GM21360 (cell line): ENCODE measurements at regions not wholly inside any gene's neighbourhood (a gene's known extent, or its start where the extent isn't known, plus 50 kb on each side); places are given as distances from the start of the nearest gene placed in this dataset.

Source experiments
- ATAC-seq: cut with Tn5 transposase; IDR thresholded peaks from one replicate; pipeline ENCODE4 v1.9.1; 2021; ENCODE audit warnings: mild to moderate bottlenecking, moderate library complexity; ENCODE audit not compliant: unreplicated experiment

GRCh38 chr2:120966510-120967254, 231.0 kb downstream of the GLI2 start:
- ATAC-seq, result no peak

GRCh38 chr2:120968307-120969015, 232.8 kb downstream of the GLI2 start:
- no peak for ATAC-seq

- no peak for ATAC-seq
Observed at GRCh38 chr2:120969613-120970355, 234.1 kb downstream of the GLI2 start.

GRCh38 chr2:120971866-120972265, 236.2 kb downstream of the GLI2 start:
- ATAC-seq, result no peak

GRCh38 chr2:120972286-120972685, 236.6 kb downstream of the GLI2 start:
- no peak for ATAC-seq

- no peak for ATAC-seq
Observed at GRCh38 chr2:120973196-120973595, 237.5 kb downstream of the GLI2 start.

- no peak for ATAC-seq
Observed at GRCh38 chr2:120974950-120975349, 239.3 kb downstream of the GLI2 start.

GRCh38 chr2:120976501-120977307, 241.0 kb downstream of the GLI2 start:
- no peak for ATAC-seq

GRCh38 chr2:120977582-120978358, 242.1 kb downstream of the GLI2 start:
- ATAC-seq, result no peak

- ATAC-seq, result no peak
Observed at GRCh38 chr2:120978359-120979050, 242.8 kb downstream of the GLI2 start.

GRCh38 chr2:120979398-120979797, 243.7 kb downstream of the GLI2 start:
- ATAC-seq, result no peak

- no peak for ATAC-seq
Observed at GRCh38 chr2:120979921-120980320, 244.3 kb downstream of the GLI2 start.

- ATAC-seq, result no peak
Observed at GRCh38 chr2:120981443-120981842, 245.8 kb downstream of the GLI2 start.

- ATAC-seq, result no peak
Observed at GRCh38 chr2:120982598-120982997, 246.9 kb downstream of the GLI2 start.

- no peak for ATAC-seq
Observed at GRCh38 chr2:120983344-120983743, 247.7 kb downstream of the GLI2 start.

GRCh38 chr2:120984046-120984445, 248.4 kb downstream of the GLI2 start:
- no peak for ATAC-seq

- ATAC-seq, result no peak
Observed at GRCh38 chr2:120984452-120985173, 248.9 kb downstream of the GLI2 start.

- no peak for ATAC-seq
Observed at GRCh38 chr2:120985174-120985996, 249.7 kb downstream of the GLI2 start.
